GM19467 (cell line): ENCODE measurements at regions not wholly inside any gene's neighbourhood (a gene's known extent, or its start where the extent isn't known, plus 50 kb on each side); places are given as distances from the start of the nearest gene placed in this dataset.
"Not testable (repeated sequence)": the region's sequence is repeated elsewhere in the genome, so short reads cannot be mapped to it uniquely, and the experiment has no call there.

ENCODE experiments used
- ATAC-seq: cut with Tn5 transposase; IDR thresholded peaks from one replicate; pipeline ENCODE4 v1.9.1; 2021; ENCODE audit warnings: mild to moderate bottlenecking, moderate library complexity; ENCODE audit not compliant: unreplicated experiment

DNA sequence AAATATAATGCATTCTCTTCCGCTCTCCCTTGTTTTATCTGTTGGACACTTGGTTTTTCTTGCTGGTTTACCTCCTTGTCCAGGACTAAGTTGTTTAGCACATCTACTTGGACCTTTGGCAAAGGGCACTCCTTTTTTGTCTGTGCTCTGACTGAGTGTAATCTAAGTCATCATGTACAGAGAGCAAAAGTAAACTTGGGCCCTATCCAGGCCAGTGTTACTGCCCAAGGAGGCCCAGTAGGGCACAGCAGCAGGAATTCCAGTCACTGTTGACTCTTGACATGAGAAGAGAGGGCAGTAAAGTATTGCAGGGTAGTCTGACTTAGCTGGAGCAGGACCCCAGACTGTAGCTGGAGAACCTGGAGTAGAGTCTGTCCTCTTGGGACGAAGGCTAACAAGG is 445.5 kb downstream of the ZIC3 start:
- no peak for ATAC-seq

DNA sequence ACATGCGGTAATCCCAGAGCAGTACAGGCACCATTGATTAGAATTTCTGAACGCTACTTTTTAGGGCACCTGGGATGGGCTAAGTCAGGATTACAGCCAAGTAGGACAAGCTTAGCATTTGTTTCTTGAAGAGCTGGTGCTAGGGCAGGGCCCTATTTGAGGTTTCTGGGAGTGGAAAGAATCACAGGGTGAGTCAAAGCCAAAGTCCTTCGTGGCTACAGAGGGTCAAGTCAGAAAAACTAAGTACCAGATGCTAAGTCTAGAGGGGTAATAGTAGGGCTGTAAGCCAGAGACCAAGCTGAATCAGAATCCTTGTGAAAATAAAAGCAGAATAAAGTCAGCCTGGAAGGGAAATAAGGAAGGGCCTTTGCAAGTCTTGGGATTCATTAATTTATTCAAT is 448.6 kb downstream of the ZIC3 start:
- ATAC-seq: no peak

DNA sequence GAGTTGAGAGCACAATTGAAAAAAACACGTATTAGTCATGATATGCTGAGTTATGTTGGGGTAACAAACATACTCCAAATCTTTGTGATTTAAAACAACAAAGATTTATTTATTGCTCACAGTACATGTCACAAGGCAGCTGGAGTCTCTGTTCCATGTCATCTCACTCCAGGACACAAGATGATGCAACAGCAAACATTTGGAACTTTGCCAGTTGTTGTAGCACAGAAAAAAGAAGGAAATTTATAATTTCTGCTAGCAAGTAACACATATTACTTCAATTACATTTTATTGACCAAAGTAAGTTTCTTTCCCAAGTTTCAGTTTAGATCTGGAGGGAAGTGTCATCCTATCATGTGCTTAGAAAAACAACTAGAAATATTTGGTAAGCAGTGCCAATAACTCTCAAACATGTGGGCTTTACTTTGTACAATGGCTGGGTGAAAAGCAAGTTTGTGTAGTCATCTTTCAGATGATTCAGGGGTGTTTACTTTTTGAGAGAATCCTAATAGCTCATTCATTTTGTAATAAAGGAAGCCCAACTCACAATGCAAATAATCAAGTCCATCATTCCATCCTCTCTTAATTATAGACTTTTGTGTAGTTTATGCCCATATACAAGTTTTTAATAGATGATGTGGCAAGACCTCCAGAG is 452.3 kb downstream of the ZIC3 start:
- ATAC-seq: no peak

DNA sequence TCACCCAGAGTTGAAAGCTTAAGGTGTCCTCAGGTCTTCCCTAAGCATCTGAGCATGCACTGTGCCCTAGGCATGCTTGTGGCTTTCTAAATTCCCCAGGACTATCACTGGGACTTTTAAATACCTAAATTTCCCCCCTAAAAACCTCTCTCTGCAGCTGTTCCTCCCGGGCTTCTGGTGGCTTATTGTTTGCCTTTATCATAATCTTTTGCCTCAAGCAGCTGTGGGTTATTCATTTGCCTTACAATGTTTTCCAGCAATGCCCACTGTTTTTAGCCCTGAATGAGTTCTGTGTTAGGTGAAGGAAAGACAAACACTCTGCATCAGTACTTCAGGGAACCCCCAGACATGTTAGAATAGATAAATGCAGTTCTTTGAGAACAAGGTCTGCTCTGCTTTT is 455.0 kb downstream of the ZIC3 start:
- no peak for ATAC-seq

DNA sequence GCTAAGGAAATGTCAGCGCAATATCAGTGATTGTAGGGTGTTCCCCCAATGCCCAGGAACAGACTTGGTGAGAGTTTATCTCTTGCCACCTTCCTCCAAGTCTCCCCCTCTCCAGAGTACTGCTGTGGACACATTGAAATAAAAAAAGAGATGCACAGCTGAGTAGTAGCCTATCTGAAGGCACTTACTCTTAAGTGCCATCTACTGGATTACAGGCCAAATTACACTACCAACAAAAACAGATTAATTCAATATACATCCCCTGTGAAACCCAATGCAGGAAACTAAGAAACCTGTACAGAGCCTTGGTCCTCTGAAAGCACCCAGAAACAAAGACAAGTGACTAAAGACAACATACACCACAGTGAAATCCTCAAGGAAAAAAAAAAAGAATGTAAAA is 460.3 kb downstream of the ZIC3 start:
- peak; percentile 70 for ATAC-seq

DNA sequence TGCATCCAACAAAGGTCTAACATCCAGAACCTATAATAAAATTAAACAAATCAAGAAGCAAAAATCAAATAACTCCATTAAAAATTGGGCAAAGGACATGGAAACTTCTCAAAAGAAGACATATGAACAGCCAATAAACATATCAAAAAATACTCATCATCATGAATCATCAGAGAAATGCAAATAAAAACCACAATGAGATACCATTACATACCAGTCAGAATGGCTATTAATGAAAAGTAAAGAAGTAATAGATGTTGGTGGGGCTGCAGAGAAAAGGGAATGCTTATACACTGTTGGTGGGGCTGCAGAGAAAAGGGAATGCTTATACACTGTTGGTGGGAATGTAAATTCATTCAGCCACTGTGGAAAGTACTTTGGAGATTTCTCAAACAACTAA is 465.8 kb downstream of the ZIC3 start:
- ATAC-seq: no peak

DNA sequence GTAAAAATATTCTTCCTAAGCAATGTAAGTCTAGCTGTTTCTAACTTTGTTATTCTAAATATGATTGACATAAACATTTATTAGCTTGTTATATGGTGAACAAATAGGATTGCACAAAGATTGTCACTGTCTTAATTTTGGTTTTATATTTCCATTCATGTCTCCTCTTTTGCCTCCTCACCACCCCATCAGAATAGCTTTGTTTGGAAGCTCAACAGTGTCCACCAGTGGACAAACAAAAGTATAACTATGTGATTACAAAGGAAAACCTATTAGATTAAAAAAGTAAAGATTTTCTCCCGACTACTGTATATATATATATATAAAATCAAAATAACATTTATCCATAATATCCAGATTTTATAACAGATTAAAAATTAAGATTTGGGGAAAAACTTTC is 468.2 kb downstream of the ZIC3 start:
- ATAC-seq: no peak

DNA sequence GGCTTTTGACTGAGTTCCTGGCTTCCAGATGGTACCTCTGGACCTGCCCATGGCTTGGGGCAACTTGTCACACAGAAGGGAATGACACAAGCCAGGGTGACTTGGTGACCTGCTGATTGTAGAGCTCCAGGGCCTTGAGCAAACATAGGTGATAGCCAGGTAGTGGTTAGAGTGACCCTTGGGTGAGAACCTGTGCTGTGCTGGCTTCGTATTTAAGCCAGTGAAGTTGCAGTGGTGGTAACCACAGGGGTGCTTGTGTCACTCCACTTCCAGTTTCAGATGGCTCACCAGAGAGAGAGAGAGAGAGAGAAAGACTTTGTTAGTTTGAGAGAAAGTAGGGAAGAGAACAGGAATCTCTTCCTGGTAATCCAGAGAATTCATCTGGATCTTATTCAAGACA is 471.6 kb downstream of the ZIC3 start:
- no peak for ATAC-seq

DNA sequence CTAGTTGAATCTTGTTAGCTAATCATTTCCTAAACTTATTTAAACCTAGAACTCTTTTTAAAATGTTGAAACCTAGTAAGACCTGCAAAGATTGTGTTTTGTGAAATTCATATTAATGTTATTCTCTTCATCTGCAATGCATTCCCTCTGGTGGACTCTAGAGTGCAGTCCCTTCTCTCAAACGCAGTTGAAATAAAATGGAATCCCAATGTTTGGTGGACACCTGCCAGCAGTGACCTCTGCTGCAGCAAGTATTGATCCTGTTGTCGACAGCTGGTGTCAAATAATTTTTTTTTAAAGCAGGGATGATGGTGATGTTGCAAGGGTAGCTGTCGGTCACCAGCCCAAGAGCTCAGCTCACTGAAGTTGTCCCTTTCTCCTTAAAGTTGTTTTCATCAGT is 492.0 kb downstream of the ZIC3 start:
- ATAC-seq: no peak

DNA sequence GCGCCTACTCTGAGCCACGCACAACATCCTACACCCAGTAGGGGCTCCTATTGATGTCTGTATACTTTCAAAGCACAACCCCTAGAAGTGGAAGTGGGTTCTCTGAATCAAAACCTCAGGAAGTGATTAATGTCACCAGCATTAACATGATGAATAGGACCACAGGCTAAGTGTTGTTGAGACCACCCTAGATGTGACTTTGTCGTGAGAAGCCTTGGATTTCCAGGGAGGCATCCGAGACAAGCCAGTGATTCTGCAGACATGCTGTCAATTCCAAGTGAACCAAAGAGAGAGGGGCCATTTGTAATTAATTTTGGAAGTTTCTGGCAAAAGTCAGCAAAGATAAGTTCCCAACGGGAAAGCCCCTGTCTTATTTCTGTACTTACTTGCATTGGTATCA is 493.0 kb downstream of the ZIC3 start:
- ATAC-seq: no peak

DNA sequence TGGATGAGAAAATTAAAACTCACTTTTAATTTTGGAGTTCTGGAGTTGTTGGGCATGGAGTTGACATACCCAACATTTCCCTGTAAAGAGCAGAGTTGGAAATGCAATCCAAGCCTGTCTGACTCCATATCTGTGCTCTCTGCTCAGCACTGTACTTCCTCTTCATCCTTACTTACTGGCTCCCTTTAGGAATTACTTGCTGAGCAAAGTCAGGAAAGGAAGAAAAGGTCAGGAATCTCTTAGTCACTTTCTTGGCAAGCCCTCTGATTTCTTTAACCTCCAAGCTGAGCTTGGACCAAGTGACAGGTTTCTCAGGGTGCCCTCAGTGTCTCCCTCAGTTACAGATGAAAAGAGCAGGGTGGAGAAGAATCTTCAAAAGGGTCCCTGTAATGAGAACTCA is 501.5 kb downstream of the ZIC3 start:
- no peak for ATAC-seq

DNA sequence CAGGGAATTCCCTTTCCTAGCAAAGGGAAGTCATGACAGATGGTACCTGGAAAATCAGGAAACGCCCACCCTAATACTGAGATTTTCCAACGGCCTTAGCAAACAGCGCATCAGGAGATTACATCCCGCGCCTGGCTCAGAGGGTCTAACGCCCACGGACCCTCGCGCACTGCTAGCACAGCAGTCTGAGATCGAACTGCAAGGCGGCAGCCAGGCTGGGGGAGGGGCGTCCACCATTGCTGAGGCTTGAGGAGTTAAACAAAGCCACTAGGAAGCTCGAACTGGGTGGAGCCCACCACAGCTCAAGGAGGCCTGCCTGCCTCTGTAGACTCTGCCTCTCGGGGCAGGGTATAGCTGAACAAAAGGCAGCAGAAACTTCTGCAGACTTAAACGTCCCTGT is 507.7 kb downstream of the ZIC3 start:
- no peak for ATAC-seq

DNA sequence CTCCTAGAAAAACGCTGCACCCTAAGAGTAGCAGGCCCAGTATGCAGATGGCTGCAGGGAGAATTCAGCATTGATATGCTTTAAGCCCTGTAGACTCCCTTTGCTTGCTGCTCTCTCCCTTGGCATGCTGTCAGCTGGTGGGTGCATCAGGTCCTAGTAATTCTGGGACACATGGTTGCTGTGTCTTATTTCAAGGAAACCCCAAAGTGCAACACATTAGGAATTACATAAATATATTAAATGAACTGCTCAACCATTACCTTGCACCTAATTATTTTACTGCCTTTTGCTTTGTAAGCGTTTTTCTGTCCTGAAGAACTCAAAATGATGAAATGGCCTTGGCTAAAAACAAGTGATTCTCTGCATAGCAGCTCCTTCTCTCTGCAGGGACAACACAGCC is 516.3 kb downstream of the ZIC3 start:
- ATAC-seq: no peak

DNA sequence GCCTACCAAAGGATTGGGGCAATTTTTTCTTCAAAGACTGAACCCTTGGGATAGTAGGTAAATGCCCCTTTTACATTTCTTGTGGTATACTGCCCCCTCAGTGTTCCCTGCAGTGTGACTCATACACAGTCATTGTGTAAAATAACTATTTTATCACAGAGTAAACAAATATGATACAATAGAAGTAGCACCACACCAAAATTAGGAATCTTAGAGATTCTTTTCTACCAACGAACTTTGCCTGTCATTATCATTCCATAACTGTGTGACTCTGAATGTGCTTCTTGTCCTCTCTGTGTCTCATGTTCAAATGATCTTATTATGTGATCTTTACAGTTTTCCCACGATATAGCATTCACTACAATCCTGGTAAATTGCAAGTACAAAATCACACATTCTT is 517.0 kb downstream of the ZIC3 start:
- no peak for ATAC-seq

DNA sequence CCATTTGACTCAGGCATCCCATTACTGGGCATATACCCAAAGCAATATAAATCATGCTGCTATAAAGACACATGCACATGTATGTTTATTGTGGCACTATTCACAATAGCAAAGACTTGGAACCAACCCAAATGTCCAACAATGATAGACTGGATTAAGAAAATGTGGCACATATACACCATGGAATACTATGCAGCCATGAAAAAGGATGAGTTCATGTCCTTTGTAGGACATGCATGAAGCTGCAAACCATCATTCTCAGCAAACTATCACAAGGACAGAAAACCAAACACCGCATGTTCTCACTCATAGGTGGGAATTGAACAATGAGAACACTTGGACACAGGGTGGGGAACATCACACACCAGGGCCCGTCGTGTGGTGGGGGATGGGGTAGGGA is 545.0 kb downstream of the ZIC3 start:
- not testable (repeated sequence) for ATAC-seq

DNA sequence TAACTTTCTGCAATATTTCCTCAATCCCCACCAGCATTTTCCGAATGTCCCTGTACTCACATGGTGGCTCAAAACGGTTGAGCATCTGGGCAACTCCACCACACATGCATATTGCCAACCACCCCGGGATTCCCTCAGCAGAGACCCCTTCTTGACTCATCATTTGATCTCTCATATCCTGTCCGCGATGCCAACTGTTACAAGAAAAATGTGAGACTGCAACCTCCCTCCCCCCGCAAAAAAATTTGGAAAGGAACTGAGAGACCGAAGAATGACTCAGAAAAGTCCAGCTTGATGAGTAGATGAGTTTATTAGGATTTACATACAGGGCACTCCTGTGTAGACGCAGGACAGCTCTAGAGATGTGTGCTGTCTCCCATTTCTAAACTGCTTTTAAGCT is 561.4 kb downstream of the ZIC3 start:
- no peak for ATAC-seq

DNA sequence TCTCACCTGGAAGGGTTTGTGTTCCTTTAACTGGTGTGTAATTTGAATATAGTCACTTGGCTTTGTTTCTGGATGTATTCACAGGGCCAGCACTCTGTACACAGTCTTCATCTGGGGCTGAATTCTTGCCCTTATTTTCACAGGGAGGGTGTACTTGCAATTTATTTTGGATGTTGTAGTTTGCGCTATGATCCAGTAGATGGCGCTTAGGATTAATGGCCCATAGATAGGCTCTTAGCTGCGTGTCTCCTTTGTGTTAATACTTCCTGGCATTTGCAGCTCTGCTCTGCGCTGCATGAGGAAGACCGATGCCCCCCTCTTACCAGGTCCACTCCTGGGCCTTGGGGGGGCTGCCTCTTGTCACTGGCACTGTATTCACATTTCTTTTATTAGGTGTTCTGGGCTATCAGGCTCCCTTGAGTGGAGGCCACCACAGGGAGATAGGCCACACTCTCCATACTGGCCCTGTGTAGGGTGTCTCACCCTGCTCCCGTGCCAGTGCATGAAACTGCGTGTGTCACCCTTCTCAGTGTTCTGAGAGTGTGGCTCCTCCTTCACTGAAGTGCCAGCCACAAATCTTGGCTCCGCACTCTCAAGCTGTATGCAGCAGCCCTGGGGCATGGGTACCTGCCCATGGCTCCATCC is 562.2 kb downstream of the ZIC3 start:
- ATAC-seq: peak; percentile 81

DNA sequence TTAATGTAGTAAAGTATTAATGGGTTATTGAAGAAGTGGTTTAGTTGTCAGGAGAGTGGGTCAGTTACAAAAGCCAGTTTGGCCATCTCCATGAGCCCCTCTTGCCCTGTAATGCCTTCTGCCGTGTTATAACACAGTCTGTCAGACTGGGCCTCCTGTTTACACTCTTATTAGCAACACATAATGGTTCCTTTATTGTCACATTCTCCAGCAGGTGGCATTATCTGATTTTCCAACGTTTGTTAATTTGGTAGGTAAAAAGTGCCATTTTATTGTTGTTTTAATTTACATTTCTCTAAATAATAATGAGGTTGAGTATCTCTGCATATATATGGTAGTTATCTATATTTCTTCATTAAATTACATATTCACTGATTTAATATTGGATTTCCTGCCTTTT is 560.8 kb downstream of the FGF13 start:
- ATAC-seq: no peak

DNA sequence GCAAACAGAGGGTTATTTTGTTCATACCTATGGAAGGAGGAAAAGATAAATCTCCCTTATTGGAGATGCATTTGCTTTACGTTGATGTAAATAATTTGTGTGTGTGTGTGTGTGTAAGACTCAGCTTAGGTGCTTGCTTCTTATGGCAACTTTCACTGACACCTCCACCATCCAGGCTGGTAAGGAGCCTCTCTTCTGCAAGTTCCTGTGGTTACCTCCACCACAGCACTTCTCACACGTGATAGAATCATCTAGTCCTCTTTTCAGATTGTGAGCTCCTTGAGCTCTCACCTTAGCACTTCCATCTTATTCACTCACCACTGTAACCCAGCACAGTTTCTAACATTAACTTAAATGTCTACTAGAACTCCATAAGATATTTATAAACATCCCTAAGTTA is 553.7 kb downstream of the FGF13 start:
- no peak for ATAC-seq

DNA sequence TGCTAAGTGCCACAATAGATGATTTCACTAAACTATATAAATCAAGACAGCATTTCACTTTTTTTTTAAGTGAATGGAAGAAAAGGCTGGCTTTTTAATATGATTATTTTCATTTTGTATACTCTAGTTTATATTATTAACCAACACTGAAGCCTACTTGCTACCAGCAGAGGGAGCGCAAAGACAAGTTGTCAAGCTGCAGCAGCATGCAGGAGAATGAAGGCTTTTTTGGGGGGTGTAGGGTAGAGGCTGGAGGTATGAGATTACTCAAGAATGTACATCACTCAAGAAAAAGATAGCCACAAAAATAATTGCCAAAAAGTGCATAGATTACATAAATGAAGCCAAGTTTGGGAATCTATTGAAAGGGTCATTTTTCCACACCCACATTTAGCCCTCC is 519.5 kb downstream of the FGF13 start:
- ATAC-seq: no peak

DNA sequence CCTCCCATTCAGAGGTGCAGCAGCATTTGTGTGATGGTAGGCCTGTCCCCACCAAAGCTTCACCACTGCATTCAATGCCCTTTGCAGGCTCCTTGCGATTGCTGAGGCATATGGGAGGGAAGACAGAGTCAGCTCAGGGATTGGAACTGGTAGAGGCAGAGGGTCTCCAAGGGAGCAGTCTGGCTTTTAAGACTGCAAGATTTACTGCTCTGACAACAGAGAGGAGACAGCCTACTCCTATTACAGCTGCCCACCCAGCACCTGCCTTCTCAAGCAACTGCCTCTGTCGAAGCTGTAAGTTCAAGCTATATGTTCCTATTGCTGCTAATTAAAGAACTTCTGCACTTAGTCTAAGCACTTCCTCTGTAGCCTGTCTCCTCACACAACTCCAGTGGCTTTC is 481.8 kb downstream of the FGF13 start:
- no peak for ATAC-seq

DNA sequence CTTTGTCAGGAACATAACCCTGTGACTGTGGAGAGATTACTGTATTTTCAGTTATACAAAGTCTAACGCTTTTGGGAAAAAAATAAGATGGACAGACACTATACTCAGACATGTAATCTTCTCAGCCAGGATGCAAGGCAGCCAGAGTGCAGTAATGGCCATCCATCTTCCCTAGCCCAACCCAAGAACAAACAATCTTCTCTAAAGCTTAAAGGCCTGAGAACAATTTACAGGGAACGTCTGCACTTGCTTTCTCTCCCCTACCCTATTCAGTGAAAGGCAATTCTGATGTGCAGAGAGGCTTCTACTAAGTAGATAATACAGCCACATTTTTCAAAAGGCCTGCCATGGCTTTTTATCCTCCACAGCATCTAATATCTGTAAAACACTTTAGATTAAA is 471.3 kb downstream of the FGF13 start:
- ATAC-seq: no peak

DNA sequence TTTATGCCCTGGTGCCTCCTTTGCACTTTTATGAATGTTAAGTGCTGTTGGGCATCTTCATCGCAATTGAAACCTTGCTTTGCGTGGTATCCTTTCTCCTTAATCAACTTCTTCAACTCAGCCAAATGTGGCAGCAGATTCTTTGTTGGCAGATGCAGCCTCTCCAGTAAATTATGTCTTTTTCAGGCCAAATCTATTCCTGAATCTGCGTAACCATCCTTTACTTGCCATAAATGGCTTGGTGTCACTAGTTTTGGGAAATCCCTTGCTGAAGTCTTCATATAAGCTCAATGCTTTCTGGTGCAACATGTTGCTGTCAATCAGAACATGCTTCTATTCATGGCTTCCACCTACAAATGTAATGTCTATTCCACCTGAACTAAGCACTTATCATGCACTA is 457.5 kb downstream of the FGF13 start:
- ATAC-seq: no peak
